ENCODE measurements at regions not wholly inside any gene's neighbourhood (a gene's known extent, or its start where the extent isn't known, plus 50 kb on each side); places are given as distances from the start of the nearest gene placed in this dataset.

DNA sequence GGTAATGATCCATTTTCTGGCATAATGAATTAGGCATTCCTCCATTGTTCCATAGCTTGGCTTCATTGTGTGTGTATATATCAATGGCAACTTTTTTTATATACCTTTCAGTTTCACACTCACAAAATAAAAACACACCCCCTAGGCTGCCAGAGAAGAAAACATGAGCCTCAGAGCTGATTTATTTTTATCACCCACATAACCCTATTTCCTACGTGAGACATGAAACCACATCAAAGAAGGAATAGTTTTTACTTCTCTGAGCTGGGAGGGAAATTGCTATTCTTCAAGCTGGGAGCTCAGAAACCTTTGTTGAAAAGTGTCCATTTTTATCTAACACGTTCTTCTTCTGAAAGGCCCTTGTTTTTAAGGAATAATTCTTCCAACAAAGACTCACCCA is 126.7 kb upstream of the RAI2 start:
- no peak for DNase-seq
- no peaks in the 10 kb centered on the region for H3K27me3 Mint-ChIP-seq (ENCODE audit: low read depth)
- Histone ChIP-seq H2BK20ac (ENCODE audit: low read depth, low read length, poor library complexity, severe bottlenecking) (no peak overlapping the region), H4K20me1 (ENCODE audit: control insufficient read depth, insufficient read depth, insufficient read length) (no peaks in the 10 kb centered on the region), H3K4me1 (ENCODE audit: insufficient read depth, low read length) (no peaks in the 10 kb centered on the region), H3K4me2 (ENCODE audit: insufficient read depth, insufficient read length, low read length) (no peak overlapping the region), H3K14ac (ENCODE audit: insufficient read depth, low read length) (no peak overlapping the region), H2BK15ac (ENCODE audit: low read depth, low read length) (no peak overlapping the region), H3K27me3 (ENCODE audit: insufficient read depth, low read length) (no peaks in the 10 kb centered on the region), H2BK120ac (ENCODE audit: low read depth, low read length, poor library complexity, severe bottlenecking) (no peak overlapping the region), H3K79me1 (ENCODE audit: insufficient read depth, low read depth, low read length, poor library complexity, severe bottlenecking) (no peaks in the 10 kb centered on the region), H3K27ac (ENCODE audit: insufficient read length, low read depth, low read length) (no peak overlapping the region), H4K91ac (ENCODE audit: insufficient read length, low read depth, low read length) (no peak overlapping the region), H2AK5ac (ENCODE audit: insufficient read length, low read length) (no peak overlapping the region), H2BK12ac (ENCODE audit: insufficient read length, low read depth, low read length) (no peak overlapping the region), H3K18ac (ENCODE audit: insufficient read length, low read depth, low read length) (no peak overlapping the region), H3K56ac (ENCODE audit: insufficient read length, low read depth, low read length) (no peak overlapping the region), H2BK5ac (ENCODE audit: insufficient read length, low read length) (no peak overlapping the region), H4K8ac (replicated peaks; ENCODE audit: insufficient read length, low read depth, low read length) (no peak overlapping the region), H3K79me2 (ENCODE audit: insufficient read depth, low read length) (no peaks in the 10 kb centered on the region; the same call in 1 of the 2 replicates), H3K9me3 (ENCODE audit: control insufficient read depth, low read depth, low read length) (peaks cover 59% of the 10 kb centered on the region), H3T11ph (ENCODE audit: low read length) (no peak overlapping the region), H2AFZ (ENCODE audit: low read length) (no peak overlapping the region), H3K23ac (ENCODE audit: insufficient read length, low read depth, low read length) (no peak overlapping the region), H4K5ac (ENCODE audit: insufficient read length, low read depth, low read length) (no peak overlapping the region), H3K4ac (ENCODE audit: low read depth, low read length) (no peak overlapping the region), H3K23me2 (ENCODE audit: insufficient read length, low read depth, low read length, poor library complexity, severe bottlenecking) (no peaks in the 10 kb centered on the region), H3K9ac (ENCODE audit: extremely low read depth, insufficient read length, low read length) (no peak overlapping the region)
- peaks cover 62 to 69% of the 10 kb centered on the region in 2 experiments for H3K9me3 Mint-ChIP-seq
- no peak overlapping the region for H3K27ac Mint-ChIP-seq
- 0 out of 4 replicates have a peak, but pooled peaks cover 0 to 3% of the 10 kb centered on the region in 2 experiments for H3K4me1 Mint-ChIP-seq
- TF ChIP-seq, protein P1, sequence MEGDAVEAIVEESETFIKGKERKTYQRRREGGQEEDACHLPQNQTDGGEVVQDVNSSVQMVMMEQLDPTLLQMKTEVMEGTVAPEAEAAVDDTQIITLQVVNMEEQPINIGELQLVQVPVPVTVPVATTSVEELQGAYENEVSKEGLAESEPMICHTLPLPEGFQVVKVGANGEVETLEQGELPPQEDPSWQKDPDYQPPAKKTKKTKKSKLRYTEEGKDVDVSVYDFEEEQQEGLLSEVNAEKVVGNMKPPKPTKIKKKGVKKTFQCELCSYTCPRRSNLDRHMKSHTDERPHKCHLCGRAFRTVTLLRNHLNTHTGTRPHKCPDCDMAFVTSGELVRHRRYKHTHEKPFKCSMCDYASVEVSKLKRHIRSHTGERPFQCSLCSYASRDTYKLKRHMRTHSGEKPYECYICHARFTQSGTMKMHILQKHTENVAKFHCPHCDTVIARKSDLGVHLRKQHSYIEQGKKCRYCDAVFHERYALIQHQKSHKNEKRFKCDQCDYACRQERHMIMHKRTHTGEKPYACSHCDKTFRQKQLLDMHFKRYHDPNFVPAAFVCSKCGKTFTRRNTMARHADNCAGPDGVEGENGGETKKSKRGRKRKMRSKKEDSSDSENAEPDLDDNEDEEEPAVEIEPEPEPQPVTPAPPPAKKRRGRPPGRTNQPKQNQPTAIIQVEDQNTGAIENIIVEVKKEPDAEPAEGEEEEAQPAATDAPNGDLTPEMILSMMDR (conservative IDR thresholded peaks at IDR 0.05) = no peak
- H3K36me3 Mint-ChIP-seq (ENCODE audit: insufficient read depth in 1 of 3, low read depth in 3 of 3) = peaks cover 0 to 2% (median under 1%) of the 10 kb centered on the region in 3 experiments; a peak in 1 of 7 replicates
- WGBS (ENCODE audit: extremely low coverage, insufficient read length, low lambda C conversion rate) = no CpG with 5 or more reads among the region's 2 CpGs
- H3K4me3 Mint-ChIP-seq = no peak overlapping the region
